HPDE6-E6E7 (cell line): ENCODE measurements at regions not wholly inside any gene's neighbourhood (a gene's known extent, or its start where the extent isn't known, plus 50 kb on each side); places are given as distances from the start of the nearest gene placed in this dataset.
A peak's percentile ranks its signal among the peaks of the same experiment; 100 is the strongest.

ENCODE experiments used
- DNase-seq: peaks from one replicate; pipeline ENCODE4 v3.0.0; 2011; ENCODE audit warnings: missing footprints; ENCODE audit errors: extremely low spot score

GRCh38 chr1:98034505-98034904 is 113.7 kb upstream of the DPYD start:
- DNase-seq = no peak

- no peak for DNase-seq
These were observed 112.1 kb upstream of the DPYD start for GRCh38 chr1:98032958-98033357.

GRCh38 chr1:98030976-98031375 is 110.1 kb upstream of the DPYD start:
- no peak for DNase-seq

DNA sequence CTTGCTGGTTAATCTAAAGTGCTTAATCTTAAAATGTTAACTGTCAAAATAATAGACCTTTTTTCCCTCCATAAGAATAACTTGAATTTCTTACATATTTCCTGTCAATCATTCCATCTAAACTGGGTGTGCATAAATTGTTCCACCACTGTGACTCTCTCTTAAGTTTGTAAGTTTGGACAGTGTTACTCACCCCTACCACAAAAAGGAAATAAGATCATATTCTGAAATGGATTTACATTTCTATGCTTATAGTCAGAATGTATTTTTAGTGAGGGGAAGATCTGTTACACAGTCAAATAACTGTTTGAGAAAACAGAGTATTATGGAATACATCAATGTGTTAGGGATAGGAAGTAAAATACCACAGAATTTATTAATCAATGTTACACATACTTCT is 109.6 kb upstream of the DPYD start:
- DNase-seq = no peak

DNA sequence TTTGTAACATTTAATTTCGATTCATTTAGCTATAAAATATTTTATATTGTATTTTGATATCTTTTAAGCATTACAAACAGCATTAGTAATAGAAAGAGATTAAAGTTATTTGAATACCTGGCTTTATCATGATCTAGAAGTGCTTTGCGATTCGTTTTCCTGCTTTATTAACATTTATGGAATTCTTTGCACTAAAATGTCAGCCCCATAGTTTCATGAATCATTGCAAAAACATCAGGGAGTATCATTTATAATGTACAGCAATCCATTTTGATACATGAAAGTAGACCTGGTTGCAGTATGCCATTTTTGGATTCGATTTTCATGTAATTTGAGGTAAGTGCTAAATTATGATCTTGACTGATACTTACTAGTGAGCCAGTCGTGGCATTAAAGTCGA is 108.0 kb upstream of the DPYD start:
- DNase-seq = no peak

GRCh38 chr1:98027103-98027705 is 106.4 kb upstream of the DPYD start:
- DNase-seq = no peak

DNA sequence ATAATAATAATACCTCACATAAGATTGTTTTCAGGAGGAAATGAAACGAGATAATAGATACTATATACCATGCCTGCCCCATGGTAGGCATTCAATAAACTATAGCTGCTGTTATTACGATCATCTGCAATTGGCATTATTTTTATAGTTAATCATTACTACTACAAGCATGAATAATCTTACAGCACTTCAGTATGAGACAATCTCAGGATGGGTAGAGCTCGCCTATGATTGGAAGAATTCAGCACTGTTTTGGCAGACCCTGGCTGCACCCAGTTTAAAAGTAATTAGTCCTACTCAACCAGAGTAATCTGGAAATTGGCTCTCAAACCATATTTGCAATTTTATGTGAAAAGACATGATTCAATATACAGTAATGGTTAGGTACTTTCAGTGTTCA is 105.0 kb upstream of the DPYD start:
- DNase-seq = no peak

DNA sequence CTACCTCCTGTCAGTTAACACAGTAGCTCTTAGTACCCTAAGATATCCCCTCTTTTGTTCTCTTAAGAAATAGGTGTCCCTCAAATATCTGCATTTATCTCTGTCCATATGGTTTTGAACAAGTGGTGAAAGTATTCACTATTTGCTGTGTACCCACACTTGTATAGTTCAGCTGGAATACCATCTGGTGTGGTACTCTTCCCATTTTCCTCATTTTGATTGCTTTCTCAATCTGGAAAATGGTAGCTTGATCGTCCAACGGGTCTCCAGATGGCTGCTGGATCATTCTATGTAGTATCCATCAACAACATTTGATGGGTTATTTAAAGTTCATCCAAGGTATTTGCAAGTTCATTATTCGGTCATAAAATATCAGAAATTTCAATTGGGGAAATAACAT is 100.3 kb upstream of the DPYD start:
- no peak for DNase-seq

DNA sequence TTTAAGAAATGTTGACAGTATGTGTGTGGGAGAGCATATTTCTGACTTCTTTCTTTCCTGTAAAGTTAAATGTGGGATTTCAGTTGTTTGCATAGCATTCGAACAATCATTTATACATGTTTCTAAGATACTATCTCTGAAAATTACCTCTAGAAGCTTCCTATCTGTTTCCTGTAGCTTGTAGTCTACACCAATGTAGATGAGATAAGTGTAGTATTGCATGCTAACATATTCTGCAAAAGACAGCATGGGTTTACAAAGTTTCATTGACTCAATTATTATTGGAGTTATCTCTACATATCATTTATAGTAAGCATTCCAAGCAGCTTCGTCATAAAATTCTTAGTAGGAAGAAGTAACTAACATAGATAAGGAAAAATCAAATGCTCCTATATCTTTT is 98.9 kb upstream of the DPYD start:
- no peak for DNase-seq

DNA sequence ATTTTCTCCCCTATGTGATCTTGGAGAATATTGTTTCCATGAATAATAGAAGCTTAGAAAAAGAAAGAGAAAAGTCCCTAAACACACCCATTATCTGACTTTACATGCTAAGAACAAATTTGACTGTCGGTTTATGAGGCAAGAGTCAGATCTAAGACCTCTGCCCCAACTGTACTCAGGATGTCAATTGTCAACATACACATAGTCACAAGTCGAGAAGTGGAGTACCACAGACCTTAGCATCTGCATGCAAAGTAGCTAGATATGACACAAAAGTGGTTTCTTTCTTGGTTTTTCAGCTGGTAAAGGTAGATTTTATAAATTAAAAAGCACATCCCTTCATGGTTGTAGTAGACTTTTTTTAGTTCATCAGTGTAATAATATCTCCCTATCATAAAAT is 97.2 kb upstream of the DPYD start:
- DNase-seq = no peak

GRCh38 chr1:98017184-98017583 is 96.3 kb upstream of the DPYD start:
- no peak for DNase-seq

DNA sequence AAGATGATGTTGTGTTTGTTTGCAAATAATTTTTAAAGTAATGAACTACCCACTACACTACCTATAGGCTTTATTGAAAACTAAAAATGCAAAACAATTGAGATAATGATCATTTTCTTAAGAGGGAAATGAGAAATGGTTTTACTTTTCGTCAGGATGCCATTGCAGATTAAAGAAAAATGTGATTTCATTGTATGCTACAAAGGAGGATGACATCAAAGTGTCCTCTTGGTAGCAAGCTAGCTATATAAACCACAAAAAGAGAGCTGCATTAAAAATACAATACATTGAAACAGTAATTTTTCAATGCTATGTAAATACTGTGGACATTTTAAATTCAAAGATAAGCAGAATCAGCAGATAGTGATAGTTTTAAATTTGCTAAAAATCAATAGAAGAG is 87.5 kb upstream of the DPYD start:
- DNase-seq = no peak

GRCh38 chr1:98005326-98006010 is 84.6 kb upstream of the DPYD start:
- no peak for DNase-seq

DNA sequence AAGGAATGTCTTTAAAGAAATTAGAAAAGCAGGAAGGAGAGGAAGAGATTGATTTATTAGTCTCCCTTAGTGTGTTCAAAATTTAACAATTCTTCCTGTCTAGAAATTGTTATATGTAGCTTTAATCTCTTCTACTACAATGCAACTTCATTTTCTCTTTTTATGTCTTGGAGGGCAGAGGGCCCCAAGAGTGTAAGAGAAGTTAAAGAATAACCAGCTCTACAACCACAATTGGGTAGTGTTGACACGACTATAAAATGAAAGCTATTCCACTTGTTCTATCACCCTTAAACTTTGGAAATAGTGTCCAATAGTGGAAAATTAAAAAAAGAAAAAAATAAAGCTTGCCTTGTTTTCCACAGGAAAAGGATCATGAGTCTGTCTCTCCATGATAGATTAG is 82.6 kb upstream of the DPYD start:
- DNase-seq = no peak

- DNase-seq = no peak
These were observed 81.5 kb upstream of the DPYD start for GRCh38 chr1:98002288-98002687.

DNA sequence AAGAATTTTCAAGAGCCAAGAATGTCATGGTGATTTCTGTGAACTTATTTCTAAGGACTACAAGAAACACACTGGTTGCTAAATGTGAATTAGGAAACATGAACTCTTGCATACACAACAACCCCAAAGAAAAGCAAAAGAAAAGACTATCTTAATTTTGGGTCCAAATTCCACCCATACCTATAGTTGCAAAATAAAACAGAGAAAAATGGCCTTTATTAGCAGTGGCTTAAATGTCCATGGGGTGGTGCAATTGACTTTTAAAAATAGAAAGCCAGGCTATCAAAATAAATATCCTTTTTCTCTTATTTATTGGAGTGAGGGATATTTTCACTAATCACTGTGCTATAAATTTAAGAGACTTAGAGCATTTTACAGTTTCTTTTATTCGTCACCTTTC is 80.9 kb upstream of the DPYD start:
- DNase-seq = no peak

DNA sequence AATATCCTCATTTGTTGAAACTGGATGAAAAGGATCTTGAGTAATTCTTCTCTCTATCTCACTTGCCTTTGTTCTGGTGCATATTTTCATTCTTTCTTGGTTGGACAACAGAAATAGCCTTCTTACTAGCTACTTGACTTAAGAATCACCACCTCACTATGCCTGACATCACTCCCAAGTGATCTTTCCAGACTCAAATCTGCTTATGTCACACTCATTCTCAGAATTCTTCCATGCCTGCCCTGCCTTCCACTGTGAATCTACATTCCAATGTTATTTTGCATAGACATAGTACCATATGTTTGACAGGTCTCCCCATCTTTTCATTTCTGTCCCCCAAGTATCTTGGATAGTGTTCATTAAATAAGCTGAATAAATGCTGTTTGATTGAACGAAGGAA is 78.5 kb upstream of the DPYD start:
- DNase-seq = no peak

DNA sequence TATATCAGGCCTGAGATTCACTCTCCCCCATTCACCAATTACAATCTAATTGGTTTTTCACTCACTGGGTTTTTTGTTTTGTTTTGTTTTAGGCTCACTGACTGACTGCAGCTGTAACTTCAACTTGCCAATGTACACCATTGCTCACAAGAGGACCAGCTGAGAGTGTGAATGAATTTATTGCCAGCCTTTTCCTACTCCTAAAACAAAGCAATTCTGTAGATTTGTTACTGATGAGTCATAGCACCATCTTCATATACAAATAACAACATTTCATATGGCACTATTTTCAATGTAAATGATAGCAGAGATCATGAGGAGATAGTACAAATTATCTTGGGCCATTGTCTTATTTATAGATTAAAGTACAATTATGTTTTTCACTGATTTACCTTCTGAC is 76.0 kb upstream of the DPYD start:
- DNase-seq = no peak

GRCh38 chr1:97989094-97989680 is 68.4 kb upstream of the DPYD start:
- DNase-seq = peak; percentile 14

GRCh38 chr1:97986041-97987005 is 65.5 kb upstream of the DPYD start:
- no peak for DNase-seq

DNA sequence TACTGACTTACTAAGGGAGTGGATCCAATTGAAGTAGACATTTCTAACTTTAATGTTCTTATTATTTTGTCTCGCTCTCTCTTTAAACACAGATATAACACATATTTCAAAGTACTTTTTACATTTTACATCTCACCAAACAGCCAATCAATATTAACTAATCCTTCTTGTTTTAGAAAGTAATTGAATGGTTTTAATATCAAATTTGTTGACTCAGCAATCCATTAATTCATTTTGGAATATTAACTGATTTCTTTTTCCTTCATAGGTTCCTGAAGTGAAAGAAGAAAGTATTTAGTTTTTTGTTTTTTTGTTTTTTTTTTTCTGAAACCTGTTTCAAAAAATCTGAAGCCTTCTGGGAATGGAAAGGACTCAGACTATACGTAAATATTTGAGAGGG is 62.3 kb upstream of the DPYD start:
- DNase-seq = no peak

DNA sequence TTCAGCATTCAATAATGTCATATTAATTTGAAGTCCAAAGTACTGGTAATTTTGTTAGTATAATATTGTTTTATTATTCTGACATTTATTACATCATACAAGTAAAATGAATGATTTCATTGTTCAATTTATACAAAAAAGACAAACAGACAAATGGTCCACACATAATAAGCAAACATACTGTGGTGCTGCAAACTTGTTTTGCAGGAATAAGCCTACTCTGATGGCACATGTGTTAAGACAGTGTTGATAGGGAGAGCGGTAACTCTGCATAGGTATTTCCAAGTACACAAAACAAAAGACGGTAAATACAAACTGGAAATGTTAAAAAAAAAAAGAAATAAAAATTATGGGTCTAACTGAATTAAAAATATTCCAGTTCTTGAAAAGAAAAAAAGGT is 59.7 kb upstream of the DPYD start:
- DNase-seq = no peak
